OCI-LY1 (cell line): ENCODE measurements at regions not wholly inside any gene's neighbourhood (a gene's known extent, or its start where the extent isn't known, plus 50 kb on each side); places are given as distances from the start of the nearest gene placed in this dataset.

Experiments
- H2AFZ ChIP-seq: fragments of 200-600 bp; sonication (generic), shearing (Covaris generic); 2 replicates; pipeline ENCODE4 v1.6.0; 2014; ENCODE audit warnings: antibody characterized with exemption, mild to moderate bottlenecking, low read length
- H3F3A ChIP-seq: fragments of 200-600 bp; sonication (generic), shearing (Covaris generic); 2 replicates; pipeline ENCODE4 v1.6.0; 2014; ENCODE audit warnings: mild to moderate bottlenecking, antibody characterized with exemption, low read length, moderate library complexity; ENCODE audit not compliant: insufficient read depth
- H3K27ac ChIP-seq: fragments of 200-600 bp; sonication (generic); 2 replicates; pipeline ENCODE4 v1.5.1; 2014; ENCODE audit warnings: low read length, mixed run types, mild to moderate bottlenecking, low read depth; ENCODE audit not compliant: poor library complexity, severe bottlenecking
- H3K27me3 ChIP-seq: fragments of 200-600 bp; sonication (generic); 2 replicates; pipeline ENCODE4 v1.6.0; 2014; ENCODE audit warnings: antibody characterized with exemption, mild to moderate bottlenecking, low read length, moderate library complexity; ENCODE audit not compliant: insufficient read depth
- H3K36me3 ChIP-seq: fragments of 200-600 bp; sonication (generic); 2 replicates; pipeline ENCODE4 v1.6.1; 2014; ENCODE audit warnings: mild to moderate bottlenecking, antibody characterized with exemption, low read length, moderate library complexity, mixed read lengths; ENCODE audit not compliant: insufficient read depth
- H3K4me1 ChIP-seq: fragments of 200-600 bp; sonication (generic); 2 replicates; pipeline ENCODE4 v1.5.1; 2014; ENCODE audit warnings: mild to moderate bottlenecking, low read length, moderate library complexity; ENCODE audit not compliant: insufficient read depth, severe bottlenecking
- H3K4me2 ChIP-seq: fragments of 200-600 bp; sonication (generic), shearing (Covaris generic); 2 replicates; pipeline ENCODE4 v1.6.1; 2014; ENCODE audit warnings: low read length
- H3K4me3 ChIP-seq: fragments of 200-600 bp; sonication (generic); 2 replicates; pipeline ENCODE4 v1.5.1; 2014; ENCODE audit warnings: low read length, low read depth, mild to moderate bottlenecking, mixed read lengths; ENCODE audit not compliant: poor library complexity, severe bottlenecking
- H3K79me2 ChIP-seq: fragments of 200-600 bp; shearing (Covaris generic); 2 replicates; pipeline ENCODE4 v1.6.1; 2016; ENCODE audit warnings: mixed run types, low read length, mixed read lengths; ENCODE audit not compliant: insufficient read depth
- H3K9ac ChIP-seq: fragments of 200-600 bp; sonication (generic), shearing (Covaris generic); 2 replicates; pipeline ENCODE4 v1.6.1; 2014; ENCODE audit warnings: mild to moderate bottlenecking, low read length, mixed read lengths
- H3K9me2 ChIP-seq: fragments of 200-600 bp; sonication (generic), shearing (Covaris generic); 2 replicates; pipeline ENCODE4 v1.6.1; 2014; ENCODE audit warnings: low read depth, mild to moderate bottlenecking, low read length, mixed read lengths
- H3K9me3 ChIP-seq: fragments of 200-600 bp; shearing (Covaris generic); 2 replicates; pipeline ENCODE4 v1.6.1; 2014; ENCODE audit warnings: low read length, mixed read lengths
- H4K20me1 ChIP-seq: fragments of 200-600 bp; sonication (generic), shearing (Covaris generic); 2 replicates; pipeline ENCODE4 v1.6.0; 2016; ENCODE audit warnings: mild to moderate bottlenecking, low read length; ENCODE audit not compliant: insufficient read depth
- EZH2 ChIP-seq: fragments of 200-600 bp; sonication (generic), shearing (Covaris generic); IDR thresholded peaks from 2 replicates; pipeline ENCODE4 v1.8.0; 2017; ENCODE audit warnings: borderline replicate concordance, mixed run types, mild to moderate bottlenecking, antibody characterized with exemption, low read length, moderate library complexity, mixed read lengths
- TF ChIP-seq, protein P1 (sequence below): fragments of 200-600 bp; sonication (generic), shearing (Covaris generic); IDR thresholded peaks from 2 replicates; pipeline ENCODE4 v1.5.1; 2017; ENCODE audit warnings: mild to moderate bottlenecking, antibody characterized with exemption, low read length, moderate library complexity, mixed read lengths

DNA sequence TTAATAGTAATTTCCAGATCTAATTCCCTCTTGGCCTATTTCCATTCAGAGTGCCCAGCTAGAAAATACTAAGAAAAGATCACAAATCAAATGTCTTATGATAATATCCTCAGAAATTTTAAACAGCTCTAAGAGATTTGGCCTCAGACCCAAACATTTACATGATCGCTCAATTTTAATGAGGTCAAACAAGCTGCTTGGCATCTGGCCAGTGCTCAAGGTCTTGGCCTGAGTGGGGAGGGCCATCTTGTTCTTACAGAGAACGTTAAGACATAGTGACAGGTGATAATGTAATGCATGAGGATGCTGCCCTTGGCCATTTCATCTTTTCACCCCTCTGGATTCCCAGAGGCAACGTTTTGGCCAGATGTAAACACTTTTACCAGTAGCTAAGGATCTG is 159.2 kb upstream of the SLC7A11 start:
- Histone ChIP-seq H3K9ac (no peak overlapping the region), H4K20me1 (no peaks in the 10 kb centered on the region), H3K36me3 (no peaks in the 10 kb centered on the region), H3K4me3 (no peak overlapping the region), H3K27me3 (no peaks in the 10 kb centered on the region), H3K4me2 (no peak overlapping the region), H3F3A (no peaks in the 10 kb centered on the region), H2AFZ (no peak overlapping the region), H3K9me3 (no peaks in the 10 kb centered on the region), H3K4me1 (no peaks in the 10 kb centered on the region), H3K9me2 (no peaks in the 10 kb centered on the region), H3K79me2 (no peaks in the 10 kb centered on the region), H3K27ac (no peak overlapping the region)
- no peak for TF ChIP-seq EZH2

DNA sequence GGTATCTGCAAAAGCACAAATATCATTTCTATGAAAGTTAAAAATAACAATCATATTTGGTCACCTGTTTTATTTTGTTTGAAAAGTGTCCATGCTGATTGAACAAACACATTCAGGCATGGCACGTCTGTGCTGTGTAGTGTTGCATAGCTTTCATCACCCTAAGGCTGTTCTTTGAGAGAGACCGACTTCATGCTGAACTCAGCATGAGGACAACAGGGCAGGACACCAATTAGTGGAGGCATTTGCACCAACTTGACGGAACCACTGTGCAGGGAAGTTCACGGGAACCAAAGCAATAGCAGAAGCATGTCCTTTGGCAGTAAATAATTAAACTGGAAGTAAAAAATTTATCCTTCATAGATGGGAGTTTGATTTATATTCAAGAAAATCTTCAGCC is 158.4 kb upstream of the SLC7A11 start:
- no peak for TF ChIP-seq EZH2
- TF ChIP-seq, protein P1, sequence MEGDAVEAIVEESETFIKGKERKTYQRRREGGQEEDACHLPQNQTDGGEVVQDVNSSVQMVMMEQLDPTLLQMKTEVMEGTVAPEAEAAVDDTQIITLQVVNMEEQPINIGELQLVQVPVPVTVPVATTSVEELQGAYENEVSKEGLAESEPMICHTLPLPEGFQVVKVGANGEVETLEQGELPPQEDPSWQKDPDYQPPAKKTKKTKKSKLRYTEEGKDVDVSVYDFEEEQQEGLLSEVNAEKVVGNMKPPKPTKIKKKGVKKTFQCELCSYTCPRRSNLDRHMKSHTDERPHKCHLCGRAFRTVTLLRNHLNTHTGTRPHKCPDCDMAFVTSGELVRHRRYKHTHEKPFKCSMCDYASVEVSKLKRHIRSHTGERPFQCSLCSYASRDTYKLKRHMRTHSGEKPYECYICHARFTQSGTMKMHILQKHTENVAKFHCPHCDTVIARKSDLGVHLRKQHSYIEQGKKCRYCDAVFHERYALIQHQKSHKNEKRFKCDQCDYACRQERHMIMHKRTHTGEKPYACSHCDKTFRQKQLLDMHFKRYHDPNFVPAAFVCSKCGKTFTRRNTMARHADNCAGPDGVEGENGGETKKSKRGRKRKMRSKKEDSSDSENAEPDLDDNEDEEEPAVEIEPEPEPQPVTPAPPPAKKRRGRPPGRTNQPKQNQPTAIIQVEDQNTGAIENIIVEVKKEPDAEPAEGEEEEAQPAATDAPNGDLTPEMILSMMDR: no peak
- Histone ChIP-seq H3K4me1 (no peaks in the 10 kb centered on the region), H3K27me3 (no peaks in the 10 kb centered on the region), H3K27ac (no peak overlapping the region), H3K79me2 (no peaks in the 10 kb centered on the region), H2AFZ (no peak overlapping the region), H3K36me3 (no peaks in the 10 kb centered on the region), H3K9me3 (no peaks in the 10 kb centered on the region), H3K4me2 (no peak overlapping the region), H3K4me3 (no peak overlapping the region), H3F3A (no peaks in the 10 kb centered on the region), H3K9ac (no peak overlapping the region), H4K20me1 (no peaks in the 10 kb centered on the region), H3K9me2 (no peaks in the 10 kb centered on the region)

DNA sequence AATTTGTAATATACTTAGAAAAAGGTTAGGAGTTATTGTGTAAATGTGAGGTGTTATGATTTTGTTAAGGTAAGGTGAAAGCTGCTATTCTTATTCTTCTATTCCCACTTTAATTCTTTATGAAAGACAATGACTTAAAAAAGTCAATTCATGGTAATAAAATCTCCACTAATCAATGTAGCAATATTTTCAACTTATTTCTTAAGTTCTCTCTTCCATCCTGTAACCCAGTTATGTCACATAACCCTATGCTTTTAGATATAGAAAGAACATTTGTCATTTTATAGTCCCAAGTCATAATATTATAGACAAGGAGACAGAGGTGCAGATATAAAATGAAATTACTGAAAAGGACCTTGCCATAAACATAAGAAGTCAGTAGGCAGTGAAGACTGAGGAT is 157.9 kb upstream of the SLC7A11 start:
- no peak overlapping the region for H2AFZ ChIP-seq
- H3K9me3 ChIP-seq: no peaks in the 10 kb centered on the region
- H3K27ac ChIP-seq: no peak overlapping the region
- no peaks in the 10 kb centered on the region for H3K79me2 ChIP-seq
- no peaks in the 10 kb centered on the region for H4K20me1 ChIP-seq
- H3K4me1 ChIP-seq: no peaks in the 10 kb centered on the region
- no peak for TF ChIP-seq EZH2
- TF ChIP-seq, protein P1: no peak
- no peaks in the 10 kb centered on the region for H3F3A ChIP-seq
- H3K9me2 ChIP-seq: no peaks in the 10 kb centered on the region
- H3K9ac ChIP-seq: no peak overlapping the region
- no peaks in the 10 kb centered on the region for H3K27me3 ChIP-seq
- no peak overlapping the region for H3K4me2 ChIP-seq
- no peaks in the 10 kb centered on the region for H3K36me3 ChIP-seq
- no peak overlapping the region for H3K4me3 ChIP-seq

DNA sequence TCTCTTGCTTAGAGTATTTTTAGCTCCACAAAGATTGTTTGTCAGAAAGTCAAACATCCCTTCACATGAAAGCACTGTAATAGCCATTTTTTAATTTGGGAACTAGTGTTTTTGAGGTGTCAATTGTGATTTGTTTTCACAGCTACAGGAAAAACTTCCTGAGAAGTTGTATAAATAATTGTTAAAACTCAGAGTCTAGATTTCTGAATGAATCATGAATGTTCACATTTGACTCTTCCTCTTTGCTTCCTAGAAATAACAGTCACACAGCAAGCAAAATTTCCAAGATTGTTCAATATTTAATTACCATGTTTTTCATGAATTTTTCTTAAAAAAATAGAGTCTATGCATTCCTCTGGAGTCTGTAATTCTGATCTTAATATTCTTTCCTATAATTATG is 156.9 kb upstream of the SLC7A11 start:
- Histone ChIP-seq H3K9me3 (no peaks in the 10 kb centered on the region), H2AFZ (no peak overlapping the region), H3K9me2 (no peaks in the 10 kb centered on the region), H3K27me3 (no peaks in the 10 kb centered on the region), H3K36me3 (no peaks in the 10 kb centered on the region), H3K79me2 (no peaks in the 10 kb centered on the region), H3K27ac (no peak overlapping the region), H3K4me2 (no peak overlapping the region), H3F3A (no peaks in the 10 kb centered on the region), H3K4me1 (no peaks in the 10 kb centered on the region), H3K9ac (no peak overlapping the region), H4K20me1 (no peaks in the 10 kb centered on the region), H3K4me3 (no peak overlapping the region)
- TF ChIP-seq EZH2: no peak
- TF ChIP-seq, protein P1: no peak
